ENCODE measurements at regions not wholly inside any gene's neighbourhood (a gene's known extent, or its start where the extent isn't known, plus 50 kb on each side); places are given as distances from the start of the nearest gene placed in this dataset.

DNA sequence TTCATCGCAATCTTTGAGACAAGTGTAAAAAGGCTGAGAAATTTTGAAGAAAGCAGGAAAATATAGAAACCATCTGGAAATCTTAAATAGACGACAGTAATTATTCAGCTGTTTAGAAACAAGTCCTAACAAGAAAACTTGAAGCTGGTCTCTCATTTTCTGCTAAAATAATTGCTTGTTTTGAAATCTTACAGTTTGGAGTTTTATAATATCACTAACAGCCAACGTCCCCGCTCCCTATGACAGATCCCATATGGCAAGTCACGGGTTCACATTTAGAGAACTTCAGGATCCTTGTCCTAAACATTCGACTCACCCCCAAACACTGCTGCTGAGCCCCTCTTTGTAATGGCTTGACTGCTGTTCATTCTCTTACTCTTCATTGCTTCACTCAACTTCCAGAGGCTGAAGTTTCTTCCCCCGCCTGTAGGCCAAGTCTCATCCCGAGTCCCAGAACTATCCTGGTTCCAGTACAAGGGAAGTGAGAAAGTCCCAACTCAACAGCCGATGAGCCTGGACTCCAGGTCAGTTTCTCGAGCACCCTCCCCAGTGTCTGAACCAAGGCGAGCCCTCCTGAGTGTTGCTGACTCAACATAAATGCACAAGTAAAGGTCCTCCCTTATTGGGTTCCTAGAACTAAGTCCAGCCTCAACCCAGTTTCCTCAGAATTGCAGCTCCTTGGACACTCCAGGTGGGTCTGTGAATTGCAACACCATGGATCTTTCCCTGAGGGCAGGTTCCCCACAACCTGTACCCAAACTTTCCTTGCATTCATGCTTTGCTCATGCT is 93.4 kb upstream of the BACE2 start:
- no peak overlapping the region for H3K18ac ChIP-seq (ENCODE audit: low read length)
- WGBS, 2 donors (ENCODE audit: extremely low coverage in 2 of 2, insufficient read length in 2 of 2, insufficient replicate concordance in 1 of 2) = no CpG with 5 or more reads among the region's 11 CpGs
- H3K9me3 ChIP-seq (replicated peaks in 1 of 2; ENCODE audit: control insufficient read depth in 2 of 2, insufficient read depth in 1 of 2, low read depth in 1 of 2, low read length in 2 of 2) = peaks cover 0 to 4% of the 10 kb centered on the region in 2 donors
- no peak overlapping the region for H3K4ac ChIP-seq (ENCODE audit: low read length)
- no peak overlapping the region for H2BK5ac ChIP-seq (ENCODE audit: low read length)
- peak overlapping the region; percentile 65 for H4K8ac ChIP-seq (ENCODE audit: low read depth, low read length)
- H3K4me2 ChIP-seq (ENCODE audit: insufficient read depth, low read length, poor library complexity, severe bottlenecking) = no peak overlapping the region
- no peak overlapping the region for H2BK120ac ChIP-seq (ENCODE audit: low read depth, low read length)
- no peak overlapping the region for H3K9ac ChIP-seq (ENCODE audit: low read depth, low read length, poor library complexity)
- H4K91ac ChIP-seq (ENCODE audit: low read depth, low read length, poor library complexity) = no peak overlapping the region
- no peaks in the 10 kb centered on the region for H3K4me1 ChIP-seq (ENCODE audit: control insufficient read depth in 2 of 2, insufficient read depth in 1 of 2, low read depth in 1 of 2, low read length in 2 of 2)
- H2BK15ac ChIP-seq (ENCODE audit: low read length) = no peak overlapping the region
- no peak for DNase-seq (ENCODE audit: low spot score)
- no peak overlapping the region for H3K23ac ChIP-seq (ENCODE audit: low read depth, low read length, poor library complexity)
- H2BK12ac ChIP-seq (ENCODE audit: low read length) = no peak overlapping the region
- no peak overlapping the region for H3K4me3 ChIP-seq (ENCODE audit: low read length in 2 of 2)
- no peaks in the 10 kb centered on the region for H3K36me3 ChIP-seq (replicated peaks in 1 of 2; ENCODE audit: control insufficient read depth in 2 of 2, insufficient read depth in 2 of 2, low read length in 2 of 2)
- H2AFZ ChIP-seq (ENCODE audit: low read length) = no peak overlapping the region
- H2AK5ac ChIP-seq (ENCODE audit: low read depth, low read length) = peak overlapping the region; percentile 5
- no peak overlapping the region for H3K27ac ChIP-seq (replicated peaks; ENCODE audit: low read length)
- no peaks in the 10 kb centered on the region for H3K79me1 ChIP-seq (ENCODE audit: low read depth, low read length)
- no peak overlapping the region for H3K14ac ChIP-seq (ENCODE audit: low read length)
- no peaks in the 10 kb centered on the region for H3K27me3 ChIP-seq (ENCODE audit: control insufficient read depth in 3 of 3, insufficient read depth in 3 of 3, low read depth in 1 of 3, low read length in 3 of 3)

DNA sequence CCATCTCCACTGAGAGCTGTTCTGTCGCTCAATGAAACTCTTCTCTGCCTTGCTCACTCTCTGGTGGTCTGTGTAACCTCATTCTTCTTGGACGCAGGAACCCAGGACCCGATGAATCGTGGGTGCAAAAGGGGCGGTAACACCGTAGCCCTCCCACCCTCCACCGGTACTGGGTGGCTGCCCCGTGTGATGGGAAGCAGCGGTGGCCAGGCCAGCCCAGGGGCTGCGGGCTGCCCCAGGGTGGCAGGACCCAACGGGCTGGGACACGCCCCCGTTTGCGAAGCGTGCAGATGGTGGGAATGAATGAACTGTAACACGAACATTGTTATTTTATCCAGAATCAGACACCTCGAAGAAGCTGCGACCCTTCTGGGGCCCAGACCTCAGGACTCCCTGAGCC is 92.3 kb upstream of the BACE2 start:
- no peak overlapping the region for H3K4me3 ChIP-seq (ENCODE audit: low read length in 2 of 2)
- no peaks in the 10 kb centered on the region for H3K36me3 ChIP-seq (replicated peaks in 1 of 2; ENCODE audit: control insufficient read depth in 2 of 2, insufficient read depth in 2 of 2, low read length in 2 of 2)
- no peak overlapping the region for H2BK15ac ChIP-seq (ENCODE audit: low read length)
- no peaks in the 10 kb centered on the region for H3K4me1 ChIP-seq (ENCODE audit: control insufficient read depth in 2 of 2, insufficient read depth in 1 of 2, low read depth in 1 of 2, low read length in 2 of 2)
- peaks cover 0 to 4% of the 10 kb centered on the region in 2 donors for H3K9me3 ChIP-seq (replicated peaks in 1 of 2; ENCODE audit: control insufficient read depth in 2 of 2, insufficient read depth in 1 of 2, low read depth in 1 of 2, low read length in 2 of 2)
- no CpG with 5 or more reads among the region's 18 CpGs for WGBS, 2 donors (ENCODE audit: extremely low coverage in 2 of 2, insufficient read length in 2 of 2, insufficient replicate concordance in 1 of 2)
- H2BK12ac ChIP-seq (ENCODE audit: low read length) = no peak overlapping the region
- H3K4ac ChIP-seq (ENCODE audit: low read length) = no peak overlapping the region
- H3K27ac ChIP-seq (replicated peaks; ENCODE audit: low read length) = no peak overlapping the region
- H2BK5ac ChIP-seq (ENCODE audit: low read length) = no peak overlapping the region
- H3K9ac ChIP-seq (ENCODE audit: low read depth, low read length, poor library complexity) = no peak overlapping the region
- H2AFZ ChIP-seq (ENCODE audit: low read length) = no peak overlapping the region
- H3K4me2 ChIP-seq (ENCODE audit: insufficient read depth, low read length, poor library complexity, severe bottlenecking) = no peak overlapping the region
- no peak overlapping the region for H2BK120ac ChIP-seq (ENCODE audit: low read depth, low read length)
- H4K91ac ChIP-seq (ENCODE audit: low read depth, low read length, poor library complexity) = no peak overlapping the region
- peak overlapping the region; percentile 57 for H4K8ac ChIP-seq (ENCODE audit: low read depth, low read length)
- H2AK5ac ChIP-seq (ENCODE audit: low read depth, low read length) = peak overlapping the region; percentile 40
- no peaks in the 10 kb centered on the region for H3K79me1 ChIP-seq (ENCODE audit: low read depth, low read length)
- peak overlapping the region; percentile 77 for H3K18ac ChIP-seq (ENCODE audit: low read length)
- no peak overlapping the region for H3K23ac ChIP-seq (ENCODE audit: low read depth, low read length, poor library complexity)
- no peak for DNase-seq (ENCODE audit: low spot score)
- H3K14ac ChIP-seq (ENCODE audit: low read length) = no peak overlapping the region
- H3K27me3 ChIP-seq (ENCODE audit: control insufficient read depth in 3 of 3, insufficient read depth in 3 of 3, low read depth in 1 of 3, low read length in 3 of 3) = no peaks in the 10 kb centered on the region

GRCh38 chr21:41076064-41076463 is 91.9 kb upstream of the BACE2 start:
- H2BK12ac ChIP-seq (ENCODE audit: low read length) = no peak overlapping the region
- no peaks in the 10 kb centered on the region for H3K4me1 ChIP-seq (ENCODE audit: control insufficient read depth in 2 of 2, insufficient read depth in 1 of 2, low read depth in 1 of 2, low read length in 2 of 2)
- no CpG with 5 or more reads among the region's 16 CpGs for WGBS, 2 donors (ENCODE audit: extremely low coverage in 2 of 2, insufficient read length in 2 of 2, insufficient replicate concordance in 1 of 2)
- peak overlapping the region; percentile 40 for H2AK5ac ChIP-seq (ENCODE audit: low read depth, low read length)
- H3K27me3 ChIP-seq (ENCODE audit: control insufficient read depth in 3 of 3, insufficient read depth in 3 of 3, low read depth in 1 of 3, low read length in 3 of 3) = no peaks in the 10 kb centered on the region
- no peaks in the 10 kb centered on the region for H3K36me3 ChIP-seq (replicated peaks in 1 of 2; ENCODE audit: control insufficient read depth in 2 of 2, insufficient read depth in 2 of 2, low read length in 2 of 2)
- no peak overlapping the region for H3K9ac ChIP-seq (ENCODE audit: low read depth, low read length, poor library complexity)
- H2BK120ac ChIP-seq (ENCODE audit: low read depth, low read length) = peak overlapping the region; percentile 41
- no peak overlapping the region for H3K4me2 ChIP-seq (ENCODE audit: insufficient read depth, low read length, poor library complexity, severe bottlenecking)
- H3K4ac ChIP-seq (ENCODE audit: low read length) = no peak overlapping the region
- no peak overlapping the region for H3K14ac ChIP-seq (ENCODE audit: low read length)
- H2BK5ac ChIP-seq (ENCODE audit: low read length) = no peak overlapping the region
- no peak overlapping the region for H2BK15ac ChIP-seq (ENCODE audit: low read length)
- DNase-seq (ENCODE audit: low spot score) = no peak
- H4K8ac ChIP-seq (ENCODE audit: low read depth, low read length) = peak overlapping the region; percentile 31
- H3K4me3 ChIP-seq (ENCODE audit: low read length in 2 of 2) = peak overlapping the region in 1 of 2 donors; percentile 52
- H3K9me3 ChIP-seq (replicated peaks in 1 of 2; ENCODE audit: control insufficient read depth in 2 of 2, insufficient read depth in 1 of 2, low read depth in 1 of 2, low read length in 2 of 2) = peaks cover 0 to 4% of the 10 kb centered on the region in 2 donors
- peak overlapping the region; percentile 94 for H3K23ac ChIP-seq (ENCODE audit: low read depth, low read length, poor library complexity)
- no peak overlapping the region for H3K27ac ChIP-seq (replicated peaks; ENCODE audit: low read length)
- no peaks in the 10 kb centered on the region for H3K79me1 ChIP-seq (ENCODE audit: low read depth, low read length)
- no peak overlapping the region for H4K91ac ChIP-seq (ENCODE audit: low read depth, low read length, poor library complexity)
- H2AFZ ChIP-seq (ENCODE audit: low read length) = no peak overlapping the region
- H3K18ac ChIP-seq (ENCODE audit: low read length) = peak overlapping the region; percentile 88

DNA sequence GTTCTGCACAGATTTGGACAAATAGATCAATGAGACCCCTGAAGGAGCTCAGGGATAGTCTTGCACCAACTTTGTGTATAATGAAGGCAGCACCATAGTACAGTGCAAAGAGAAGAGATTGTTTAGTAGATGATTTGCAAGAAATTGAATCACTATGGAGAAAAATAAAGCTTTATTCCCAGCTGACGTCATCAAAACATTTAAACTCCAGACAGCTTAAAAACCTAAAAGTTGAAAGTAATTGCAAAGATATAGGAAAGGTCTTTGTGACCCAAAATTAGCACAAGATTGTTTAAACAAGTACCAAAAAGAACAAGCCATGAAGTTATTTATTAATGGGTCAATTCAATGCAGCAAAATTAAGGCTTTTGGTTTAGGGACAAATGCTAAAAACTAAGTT is 88.8 kb upstream of the BACE2 start:
- DNase-seq (ENCODE audit: low spot score) = no peak
- Histone ChIP-seq H2BK5ac (ENCODE audit: low read length) (no peak overlapping the region), H2AK5ac (ENCODE audit: low read depth, low read length) (no peak overlapping the region), H3K4ac (ENCODE audit: low read length) (no peak overlapping the region), H3K4me3 (ENCODE audit: low read length in 2 of 2) (no peak overlapping the region), H3K9ac (ENCODE audit: low read depth, low read length, poor library complexity) (no peak overlapping the region), H2BK12ac (ENCODE audit: low read length) (no peak overlapping the region), H3K4me1 (ENCODE audit: control insufficient read depth in 2 of 2, insufficient read depth in 1 of 2, low read depth in 1 of 2, low read length in 2 of 2) (no peaks in the 10 kb centered on the region), H4K91ac (ENCODE audit: low read depth, low read length, poor library complexity) (no peak overlapping the region), H3K14ac (ENCODE audit: low read length) (no peak overlapping the region), H2BK15ac (ENCODE audit: low read length) (no peak overlapping the region), H3K36me3 (replicated peaks in 1 of 2; ENCODE audit: control insufficient read depth in 2 of 2, insufficient read depth in 2 of 2, low read length in 2 of 2) (no peaks in the 10 kb centered on the region), H3K27ac (replicated peaks; ENCODE audit: low read length) (no peak overlapping the region), H2AFZ (ENCODE audit: low read length) (no peak overlapping the region), H3K9me3 (replicated peaks in 1 of 2; ENCODE audit: control insufficient read depth in 2 of 2, insufficient read depth in 1 of 2, low read depth in 1 of 2, low read length in 2 of 2) (peaks cover 0 to 4% of the 10 kb centered on the region in 2 donors), H3K4me2 (ENCODE audit: insufficient read depth, low read length, poor library complexity, severe bottlenecking) (no peak overlapping the region), H3K27me3 (ENCODE audit: control insufficient read depth in 3 of 3, insufficient read depth in 3 of 3, low read depth in 1 of 3, low read length in 3 of 3) (no peaks in the 10 kb centered on the region), H3K79me1 (ENCODE audit: low read depth, low read length) (no peaks in the 10 kb centered on the region), H4K8ac (ENCODE audit: low read depth, low read length) (no peak overlapping the region), H2BK120ac (ENCODE audit: low read depth, low read length) (no peak overlapping the region), H3K18ac (ENCODE audit: low read length) (no peak overlapping the region), H3K23ac (ENCODE audit: low read depth, low read length, poor library complexity) (no peak overlapping the region)
- WGBS, 2 donors (ENCODE audit: extremely low coverage in 2 of 2, insufficient read length in 2 of 2, insufficient replicate concordance in 1 of 2) = no CpG with 5 or more reads among the region's 1 CpG
